ENCODE measurements at regions not wholly inside any gene's neighbourhood (a gene's known extent, or its start where the extent isn't known, plus 50 kb on each side); places are given as distances from the start of the nearest gene placed in this dataset.
A peak's percentile ranks its signal among the peaks of the same experiment; 100 is the strongest.

GRCh38 chr20:60064554-60065196, 106.5 kb downstream of the CDH26 start:
- Histone ChIP-seq H3K4me1 (ENCODE audit: control insufficient read depth, insufficient read depth, low read length) (no peaks in the 10 kb centered on the region), H3K36me3 (ENCODE audit: control insufficient read depth in 2 of 2, insufficient read depth in 1 of 2, low read length in 2 of 2) (no peaks in the 10 kb centered on the region), H3K9me3 (ENCODE audit: control insufficient read depth, insufficient read depth, low read depth, low read length) (no peaks in the 10 kb centered on the region), H3K27ac (ENCODE audit: extremely low read depth, low read depth, low read length) (no peak overlapping the region), H3K4me3 (ENCODE audit: low read depth, low read length) (no peak overlapping the region)
- POLR2A ChIA-PET: no interaction called here
- CTCF ChIA-PET: interaction anchor here (0.6 kb wide), 1 partner anchor 199 kb away, joined by 3 read pairs; no protein-coding TSS in a partner anchor
- no peak for TF ChIP-seq ZNF16 (tag by site-specific recombination; IDR thresholded peaks at IDR 0.05; ENCODE audit: low read depth)
- TF ChIP-seq REPIN1 (tag by site-specific recombination; IDR thresholded peaks at IDR 0.05; ENCODE audit: low read depth): no peak
- TF ChIP-seq ZNF449 (tag by site-specific recombination; IDR thresholded peaks at IDR 0.05): no peak
- no peak for TF ChIP-seq ZNF830 (tag by site-specific recombination; IDR thresholded peaks at IDR 0.05; ENCODE audit: low read depth)
- no peak for TF ChIP-seq ZNF157 (tag by site-specific recombination; IDR thresholded peaks at IDR 0.05)
- TF ChIP-seq ZNF19 (tag by site-specific recombination; IDR thresholded peaks at IDR 0.05; ENCODE audit: low read depth): no peak
- TF ChIP-seq HOXC10 (CRISPR knock-in tag; IDR thresholded peaks at IDR 0.05): no peak
- TF ChIP-seq ZNF791 (tag by site-specific recombination; IDR thresholded peaks at IDR 0.05): no peak
- no peak for TF ChIP-seq ZNF837 (tag by site-specific recombination; IDR thresholded peaks at IDR 0.05)
- TF ChIP-seq ZNF114 (tag by site-specific recombination; IDR thresholded peaks at IDR 0.05): no peak
- TF ChIP-seq ZNF138 (tag by site-specific recombination; IDR thresholded peaks at IDR 0.05; ENCODE audit: borderline replicate concordance): no peak
- no peak for TF ChIP-seq ELK4 (IDR thresholded peaks at IDR 0.05; ENCODE audit: borderline replicate concordance, low read depth, low read length)
- TF ChIP-seq ZSCAN18 (tag by site-specific recombination; IDR thresholded peaks at IDR 0.05): no peak
- no peak for TF ChIP-seq KLF16 (tag by site-specific recombination; IDR thresholded peaks at IDR 0.05)
- no peak for TF ChIP-seq ZNF341 (tag by site-specific recombination; IDR thresholded peaks at IDR 0.05; ENCODE audit: low read depth)
- no peak for TF ChIP-seq ZFHX2 (tag by site-specific recombination; conservative IDR thresholded peaks at IDR 0.05)
- TF ChIP-seq ZNF514 (tag by site-specific recombination; IDR thresholded peaks at IDR 0.05): no peak
- TF ChIP-seq KLF10 (tag by site-specific recombination; IDR thresholded peaks at IDR 0.05): no peak

GRCh38 chr20:60065741-60066437, 107.7 kb downstream of the CDH26 start:
- no peaks in the 10 kb centered on the region for H3K4me1 ChIP-seq (ENCODE audit: control insufficient read depth, insufficient read depth, low read length)
- H3K27ac ChIP-seq (ENCODE audit: extremely low read depth, low read depth, low read length): no peak overlapping the region
- ChIA-PET CTCF (interaction anchor here (0.5 kb wide), 1 partner anchor 491 kb away, joined by 3 read pairs; no protein-coding TSS in a partner anchor), POLR2A (no interaction called here)
- TF ChIP-seq ELK4 (IDR thresholded peaks at IDR 0.05; ENCODE audit: borderline replicate concordance, low read depth, low read length): no peak
- no peak for TF ChIP-seq ZNF624 (tag by site-specific recombination; IDR thresholded peaks at IDR 0.05)
- no peak for TF ChIP-seq KLF16 (tag by site-specific recombination; IDR thresholded peaks at IDR 0.05)
- 0 out of 2 replicates have a peak, but pooled peaks have one; percentile 27 for TF ChIP-seq ZNF623 (tag by site-specific recombination; IDR thresholded peaks at IDR 0.05)
- no peak for TF ChIP-seq RBAK (tag by site-specific recombination; IDR thresholded peaks at IDR 0.05)
- no peak for TF ChIP-seq REST (tag by site-specific recombination; IDR thresholded peaks at IDR 0.05)
- no peak for TF ChIP-seq ZNF571 (tag by site-specific recombination; IDR thresholded peaks at IDR 0.05)
- H3K4me3 ChIP-seq (ENCODE audit: low read depth, low read length): no peak overlapping the region
- no peaks in the 10 kb centered on the region for H3K9me3 ChIP-seq (ENCODE audit: control insufficient read depth, insufficient read depth, low read depth, low read length)
- H3K36me3 ChIP-seq (ENCODE audit: control insufficient read depth in 2 of 2, insufficient read depth in 1 of 2, low read length in 2 of 2): no peaks in the 10 kb centered on the region

Measured in HEK293 (cell line).